DOHH2 (cell line): ENCODE measurements at regions not wholly inside any gene's neighbourhood (a gene's known extent, or its start where the extent isn't known, plus 50 kb on each side); places are given as distances from the start of the nearest gene placed in this dataset.

Source experiments
- H3F3A ChIP-seq: fragments of 200-600 bp; sonication (generic), shearing (Covaris generic); 2 replicates; pipeline ENCODE4 v1.6.0; 2016; ENCODE audit warnings: antibody characterized with exemption, mild to moderate bottlenecking; ENCODE audit not compliant: control insufficient read depth, insufficient read depth
- H3K27ac ChIP-seq: fragments of 200-600 bp; sonication (generic); 2 replicates; pipeline ENCODE4 v1.5.1; 2014; ENCODE audit warnings: low read depth, mild to moderate bottlenecking, low read length, moderate library complexity
- H3K27me3 ChIP-seq: fragments of 200-600 bp; sonication (generic); 2 replicates; pipeline ENCODE4 v1.6.1; 2014; ENCODE audit warnings: mild to moderate bottlenecking, low read length, mixed read lengths; ENCODE audit not compliant: control insufficient read depth
- H3K36me3 ChIP-seq: fragments of 200-600 bp; sonication (generic); 2 replicates; pipeline ENCODE4 v1.6.1; 2014; ENCODE audit warnings: mild to moderate bottlenecking, low read length, moderate library complexity, mixed read lengths; ENCODE audit not compliant: control insufficient read depth
- H3K4me1 ChIP-seq: fragments of 200-600 bp; sonication (generic); 2 replicates; pipeline ENCODE4 v1.6.1; 2014; ENCODE audit warnings: mild to moderate bottlenecking, low read length, mixed read lengths; ENCODE audit not compliant: control insufficient read depth
- H3K4me2 ChIP-seq: fragments of 200-600 bp; sonication (generic); 2 replicates; pipeline ENCODE4 v1.6.0; 2014; ENCODE audit warnings: mild to moderate bottlenecking, low read length, moderate library complexity
- H3K4me3 ChIP-seq: fragments of 200-600 bp; sonication (generic); 2 replicates; pipeline ENCODE4 v1.5.1; 2014; ENCODE audit warnings: mild to moderate bottlenecking, low read length, mixed read lengths
- H3K79me2 ChIP-seq: fragments of 200-600 bp; sonication (generic); 2 replicates; pipeline ENCODE4 v1.6.1; 2014; ENCODE audit warnings: mild to moderate bottlenecking, low read length, mixed read lengths; ENCODE audit not compliant: control insufficient read depth
- H3K9me2 ChIP-seq: fragments of 200-600 bp; sonication (generic); replicated peaks from 2 replicates; pipeline ENCODE4 v1.6.1; 2014; ENCODE audit warnings: mild to moderate bottlenecking, low read length, mixed read lengths; ENCODE audit not compliant: control insufficient read depth
- H3K9me3 ChIP-seq: fragments of 200-600 bp; sonication (generic); 2 replicates; pipeline ENCODE4 v1.6.1; 2014; ENCODE audit warnings: antibody characterized with exemption, low read length, mixed read lengths; ENCODE audit not compliant: control insufficient read depth, insufficient read depth
- H4K20me1 ChIP-seq: fragments of 200-600 bp; sonication (generic); 2 replicates; pipeline ENCODE4 v1.6.0; 2014; ENCODE audit warnings: low read depth, mild to moderate bottlenecking, antibody characterized with exemption, low read length, moderate library complexity; ENCODE audit not compliant: control insufficient read depth, insufficient read depth
- EZH2phosphoT487 ChIP-seq: fragments of 200-600 bp; sonication (generic); IDR thresholded peaks from 2 replicates; pipeline ENCODE4 v1.6.1; 2017; ENCODE audit warnings: borderline replicate concordance, mild to moderate bottlenecking, antibody characterized with exemption, low read length, moderate library complexity, mixed read lengths
- TF ChIP-seq, protein P1 (sequence below): fragments of 200-600 bp; sonication (generic); IDR thresholded peaks from one replicate; pipeline ENCODE4 v1.5.1; 2014; ENCODE audit warnings: antibody characterized with exemption, mild to moderate bottlenecking, low read depth, low read length; ENCODE audit not compliant: poor library complexity, severe bottlenecking

DNA sequence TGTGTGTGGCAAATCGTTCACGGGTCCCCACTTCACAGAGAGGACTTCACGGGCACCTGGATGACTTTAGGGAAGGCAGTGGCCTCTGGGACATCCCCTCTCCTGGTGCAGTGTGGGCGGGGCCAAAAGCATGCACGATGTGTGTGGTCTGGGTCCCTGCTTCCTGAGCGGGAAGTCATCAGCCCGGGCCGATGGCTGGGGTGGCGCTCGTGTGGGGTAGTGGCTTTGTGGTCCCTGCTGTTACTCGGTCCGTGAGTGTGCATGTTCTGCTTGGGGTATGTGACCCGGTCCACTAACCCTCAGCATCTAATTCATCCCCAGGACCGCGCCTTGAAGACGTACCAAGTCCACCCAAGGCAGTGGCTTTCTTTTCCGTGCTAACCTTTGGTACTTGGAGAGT is 142.5 kb upstream of the RTL1 start:
- H3K9me3 ChIP-seq = no peaks in the 10 kb centered on the region
- H3K36me3 ChIP-seq = no peaks in the 10 kb centered on the region
- H3K27me3 ChIP-seq = no peaks in the 10 kb centered on the region
- no peak overlapping the region for H3K4me3 ChIP-seq
- no peaks in the 10 kb centered on the region for H3K79me2 ChIP-seq
- H3K4me1 ChIP-seq = no peaks in the 10 kb centered on the region
- no peaks in the 10 kb centered on the region for H3F3A ChIP-seq
- H4K20me1 ChIP-seq = no peaks in the 10 kb centered on the region
- no peak overlapping the region for H3K27ac ChIP-seq
- no peak for TF ChIP-seq EZH2phosphoT487
- H3K4me2 ChIP-seq = no peak overlapping the region
- H3K9me2 ChIP-seq = no peaks in the 10 kb centered on the region

DNA sequence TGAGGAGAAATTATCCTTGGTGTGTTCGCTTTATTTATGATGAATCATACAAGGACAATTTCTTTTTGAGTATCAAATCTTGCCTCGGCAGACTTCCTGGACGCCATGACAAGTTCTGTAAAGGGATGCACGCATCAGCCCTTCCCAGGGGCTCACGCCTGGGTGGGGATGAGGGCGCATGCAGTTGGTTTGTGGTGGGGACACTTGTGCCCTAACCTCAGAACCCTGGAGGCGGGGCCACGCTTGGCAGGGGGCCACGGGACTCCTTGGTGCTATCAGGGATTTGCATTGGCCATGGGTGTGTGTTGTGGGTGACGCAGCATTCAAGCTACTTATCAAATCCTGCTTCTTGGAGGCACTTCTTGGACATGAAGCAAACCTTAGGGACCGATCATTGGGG is 143.8 kb upstream of the RTL1 start:
- H3F3A ChIP-seq = no peaks in the 10 kb centered on the region
- H3K9me3 ChIP-seq = no peaks in the 10 kb centered on the region
- H4K20me1 ChIP-seq = no peaks in the 10 kb centered on the region
- H3K4me1 ChIP-seq = no peaks in the 10 kb centered on the region
- no peak overlapping the region for H3K27ac ChIP-seq
- TF ChIP-seq, protein P1, sequence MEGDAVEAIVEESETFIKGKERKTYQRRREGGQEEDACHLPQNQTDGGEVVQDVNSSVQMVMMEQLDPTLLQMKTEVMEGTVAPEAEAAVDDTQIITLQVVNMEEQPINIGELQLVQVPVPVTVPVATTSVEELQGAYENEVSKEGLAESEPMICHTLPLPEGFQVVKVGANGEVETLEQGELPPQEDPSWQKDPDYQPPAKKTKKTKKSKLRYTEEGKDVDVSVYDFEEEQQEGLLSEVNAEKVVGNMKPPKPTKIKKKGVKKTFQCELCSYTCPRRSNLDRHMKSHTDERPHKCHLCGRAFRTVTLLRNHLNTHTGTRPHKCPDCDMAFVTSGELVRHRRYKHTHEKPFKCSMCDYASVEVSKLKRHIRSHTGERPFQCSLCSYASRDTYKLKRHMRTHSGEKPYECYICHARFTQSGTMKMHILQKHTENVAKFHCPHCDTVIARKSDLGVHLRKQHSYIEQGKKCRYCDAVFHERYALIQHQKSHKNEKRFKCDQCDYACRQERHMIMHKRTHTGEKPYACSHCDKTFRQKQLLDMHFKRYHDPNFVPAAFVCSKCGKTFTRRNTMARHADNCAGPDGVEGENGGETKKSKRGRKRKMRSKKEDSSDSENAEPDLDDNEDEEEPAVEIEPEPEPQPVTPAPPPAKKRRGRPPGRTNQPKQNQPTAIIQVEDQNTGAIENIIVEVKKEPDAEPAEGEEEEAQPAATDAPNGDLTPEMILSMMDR = no peak
- TF ChIP-seq EZH2phosphoT487 = no peak
- no peak overlapping the region for H3K4me3 ChIP-seq
- H3K27me3 ChIP-seq = no peaks in the 10 kb centered on the region
- H3K79me2 ChIP-seq = no peaks in the 10 kb centered on the region
- H3K4me2 ChIP-seq = no peak overlapping the region
- no peaks in the 10 kb centered on the region for H3K9me2 ChIP-seq
- H3K36me3 ChIP-seq = no peaks in the 10 kb centered on the region

DNA sequence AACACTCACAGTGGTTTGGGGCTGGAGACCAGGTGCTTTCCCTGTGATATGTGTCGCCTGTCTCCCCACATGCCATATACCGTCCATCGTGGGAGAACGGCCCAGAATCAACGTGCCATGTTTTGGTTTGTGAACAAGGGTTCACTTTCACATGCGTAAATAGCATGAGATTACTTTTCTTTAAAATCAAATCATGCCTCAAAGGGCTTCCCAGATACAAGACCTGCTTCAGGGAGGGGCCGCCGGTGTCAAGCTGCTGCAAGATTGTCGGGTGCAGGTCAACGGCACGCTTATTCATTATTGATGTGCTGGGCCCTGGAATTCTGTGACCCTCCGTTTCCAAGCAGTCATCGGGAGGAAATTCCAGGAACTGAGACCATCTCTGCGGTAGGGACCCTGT is 145.2 kb upstream of the RTL1 start:
- no peaks in the 10 kb centered on the region for H3K9me3 ChIP-seq
- no peaks in the 10 kb centered on the region for H3K79me2 ChIP-seq
- H3K4me2 ChIP-seq = no peak overlapping the region
- H3K4me1 ChIP-seq = no peaks in the 10 kb centered on the region
- H4K20me1 ChIP-seq = no peaks in the 10 kb centered on the region
- H3K4me3 ChIP-seq = no peak overlapping the region
- H3K27ac ChIP-seq = no peak overlapping the region
- no peaks in the 10 kb centered on the region for H3F3A ChIP-seq
- no peak for TF ChIP-seq EZH2phosphoT487
- TF ChIP-seq, protein P1 = no peak
- no peaks in the 10 kb centered on the region for H3K27me3 ChIP-seq
- no peaks in the 10 kb centered on the region for H3K36me3 ChIP-seq
- no peaks in the 10 kb centered on the region for H3K9me2 ChIP-seq

DNA sequence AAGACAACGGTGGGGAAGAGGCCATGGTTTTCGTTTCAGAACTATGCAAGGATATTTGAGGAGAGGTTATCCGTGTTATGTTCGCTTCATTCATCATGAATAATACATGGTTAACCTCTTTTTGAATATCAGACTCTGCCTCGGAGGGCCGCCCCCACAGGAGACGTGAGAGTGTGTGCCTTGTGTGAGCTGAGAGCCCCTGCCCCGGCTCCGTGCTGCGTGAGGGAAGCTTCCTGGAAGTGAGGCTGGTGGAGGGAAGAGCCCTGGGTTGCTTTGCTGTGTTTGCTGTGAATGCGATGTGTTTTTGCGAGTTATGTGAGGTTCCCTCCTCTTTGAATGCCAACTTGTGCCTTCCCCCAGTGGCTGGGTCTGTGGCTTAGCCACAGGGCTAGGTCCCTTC is 146.0 kb upstream of the RTL1 start:
- no peaks in the 10 kb centered on the region for H3K36me3 ChIP-seq
- no peaks in the 10 kb centered on the region for H3K9me2 ChIP-seq
- no peaks in the 10 kb centered on the region for H4K20me1 ChIP-seq
- no peak overlapping the region for H3K4me3 ChIP-seq
- H3F3A ChIP-seq = no peaks in the 10 kb centered on the region
- no peaks in the 10 kb centered on the region for H3K4me1 ChIP-seq
- no peaks in the 10 kb centered on the region for H3K9me3 ChIP-seq
- TF ChIP-seq EZH2phosphoT487 = no peak
- TF ChIP-seq, protein P1 = no peak
- H3K4me2 ChIP-seq = no peak overlapping the region
- no peak overlapping the region for H3K27ac ChIP-seq
- no peaks in the 10 kb centered on the region for H3K27me3 ChIP-seq
- H3K79me2 ChIP-seq = no peaks in the 10 kb centered on the region
